Inferior parietal cortex (tissue), 1 donor: ENCODE measurements at regions not wholly inside any gene's neighbourhood (a gene's known extent, or its start where the extent isn't known, plus 50 kb on each side); places are given as distances from the start of the nearest gene placed in this dataset.

Experiments
- DNase-seq: peaks from one replicate; pipeline ENCODE4 v3.0.0-alpha.2; 2016; ENCODE audit errors: extremely low spot score

GRCh38 chr13:89721216-89721615 lies 1626.3 kb upstream of the MIR17HG start:
- DNase-seq = no peak

GRCh38 chr13:89726690-89727435 lies 1620.6 kb upstream of the MIR17HG start:
- no peak for DNase-seq

GRCh38 chr13:89733829-89734228 lies 1613.7 kb upstream of the MIR17HG start:
- DNase-seq = no peak

GRCh38 chr13:89737051-89737450 lies 1610.4 kb upstream of the MIR17HG start:
- DNase-seq = no peak

GRCh38 chr13:89738072-89738471 lies 1609.4 kb upstream of the MIR17HG start:
- DNase-seq = no peak

GRCh38 chr13:89740994-89741685 lies 1606.3 kb upstream of the MIR17HG start:
- DNase-seq = no peak

GRCh38 chr13:89746554-89746953 lies 1600.9 kb upstream of the MIR17HG start:
- no peak for DNase-seq

- DNase-seq = no peak
Observed at GRCh38 chr13:89748716-89749115, 1598.8 kb upstream of the MIR17HG start.

GRCh38 chr13:89749888-89750287 lies 1597.6 kb upstream of the MIR17HG start:
- no peak for DNase-seq

- DNase-seq = no peak
Observed at GRCh38 chr13:89750371-89750770, 1597.1 kb upstream of the MIR17HG start.

GRCh38 chr13:89751432-89751930 lies 1596.0 kb upstream of the MIR17HG start:
- DNase-seq = no peak

- no peak for DNase-seq
Observed at GRCh38 chr13:89752394-89752793, 1595.1 kb upstream of the MIR17HG start.

GRCh38 chr13:89755729-89756492 lies 1591.6 kb upstream of the MIR17HG start:
- DNase-seq = no peak

GRCh38 chr13:89763005-89763404 lies 1584.5 kb upstream of the MIR17HG start:
- no peak for DNase-seq

- no peak for DNase-seq
Observed at GRCh38 chr13:89783221-89783755, 1564.2 kb upstream of the MIR17HG start.

- no peak for DNase-seq
Observed at GRCh38 chr13:89784161-89784809, 1563.2 kb upstream of the MIR17HG start.

- no peak for DNase-seq
Observed at GRCh38 chr13:89786531-89786930, 1561.0 kb upstream of the MIR17HG start.

- no peak for DNase-seq
Observed at GRCh38 chr13:89790696-89791095, 1556.8 kb upstream of the MIR17HG start.

- no peak for DNase-seq
Observed at GRCh38 chr13:89791971-89792630, 1555.4 kb upstream of the MIR17HG start.

- DNase-seq = no peak
Observed at GRCh38 chr13:89796196-89796595, 1551.3 kb upstream of the MIR17HG start.

- no peak for DNase-seq
Observed at GRCh38 chr13:89803839-89804238, 1543.6 kb upstream of the MIR17HG start.
